ENCODE measurements at regions not wholly inside any gene's neighbourhood (a gene's known extent, or its start where the extent isn't known, plus 50 kb on each side); places are given as distances from the start of the nearest gene placed in this dataset.
A peak's percentile ranks its signal among the peaks of the same experiment; 100 is the strongest.
"Not testable (repeated sequence)": the region's sequence is repeated elsewhere in the genome, so short reads cannot be mapped to it uniquely, and the experiment has no call there.

GRCh38 chr4:129254526-129254925 lies 158.6 kb downstream of the C4orf33 start:
- DNase-seq = no peak

GRCh38 chr4:129261584-129261983 lies 165.6 kb downstream of the C4orf33 start:
- no peak for DNase-seq

- no peak for DNase-seq
Observed at GRCh38 chr4:129264008-129264657, 168.2 kb downstream of the C4orf33 start.

- DNase-seq = no peak
Observed at GRCh38 chr4:129278868-129279267, 182.9 kb downstream of the C4orf33 start.

GRCh38 chr4:129282293-129282692 lies 186.3 kb downstream of the C4orf33 start:
- no peak for DNase-seq

GRCh38 chr4:129292194-129292593 lies 196.2 kb downstream of the C4orf33 start:
- not testable (repeated sequence) for DNase-seq

- no peak for DNase-seq
Observed at GRCh38 chr4:129314781-129315180, 218.8 kb downstream of the C4orf33 start.

- DNase-seq = no peak
Observed at GRCh38 chr4:129322920-129323319, 227.0 kb downstream of the C4orf33 start.

- DNase-seq = no peak
Observed at GRCh38 chr4:129323658-129324057, 227.7 kb downstream of the C4orf33 start.

- DNase-seq = no peak
Observed at GRCh38 chr4:129326571-129327460, 230.9 kb downstream of the C4orf33 start.

GRCh38 chr4:129327637-129328036 lies 231.7 kb downstream of the C4orf33 start:
- DNase-seq = no peak

GRCh38 chr4:129328162-129328561 lies 232.2 kb downstream of the C4orf33 start:
- no peak for DNase-seq

GRCh38 chr4:129334136-129334535 lies 238.2 kb downstream of the C4orf33 start:
- DNase-seq = no peak

GRCh38 chr4:129335276-129335675 lies 239.3 kb downstream of the C4orf33 start:
- no peak for DNase-seq

GRCh38 chr4:129335818-129336217 lies 239.9 kb downstream of the C4orf33 start:
- no peak for DNase-seq

GRCh38 chr4:129336457-129337227 lies 240.7 kb downstream of the C4orf33 start:
- DNase-seq = no peak

- no peak for DNase-seq
Observed at GRCh38 chr4:129337228-129337620, 241.3 kb downstream of the C4orf33 start.

GRCh38 chr4:129342819-129343408 lies 247.0 kb downstream of the C4orf33 start:
- peak; percentile 6 for DNase-seq

GRCh38 chr4:129344058-129344457 lies 248.1 kb downstream of the C4orf33 start:
- peak; percentile 19 for DNase-seq

- no peak for DNase-seq
Observed at GRCh38 chr4:129345609-129346008, 249.7 kb downstream of the C4orf33 start.

- no peak for DNase-seq
Observed at GRCh38 chr4:129346036-129346435, 250.1 kb downstream of the C4orf33 start.

GRCh38 chr4:129346734-129347133 lies 250.8 kb downstream of the C4orf33 start:
- DNase-seq = no peak
